Stomach (tissue), 4 donors: ENCODE measurements at regions not wholly inside any gene's neighbourhood (a gene's known extent, or its start where the extent isn't known, plus 50 kb on each side); places are given as distances from the start of the nearest gene placed in this dataset.

Experiments used
- CTCF ChIP-seq, 7 experiments: fragments of 450-650 bp in 4 of 7; fragments of 200-600 bp in 3 of 7; sonication (generic) in 3 of 7; IDR thresholded peaks; one replicate each; pipeline ENCODE4 v1.5.1; 2016 to 2019; ENCODE audit warnings: antibody characterized with exemption in 7 of 7, control low read depth in 2 of 7, mild to moderate bottlenecking in 1 of 7
- POLR2A ChIP-seq, 4 donors: fragments of 450-650 bp; IDR thresholded peaks; one replicate each; pipeline ENCODE4 v1.6.1; 2016; ENCODE audit warnings: antibody characterized with exemption in 4 of 4, control low read depth in 2 of 4, mild to moderate bottlenecking in 1 of 4, moderate library complexity in 1 of 4

GRCh38 chr1:58264462-58264861, 282.1 kb downstream of the OMA1 start:
- TF ChIP-seq POLR2A (IDR thresholded peaks at IDR 0.05) = no peak
- no peak for TF ChIP-seq CTCF (IDR thresholded peaks at IDR 0.05)
